ENCODE measurements at regions not wholly inside any gene's neighbourhood (a gene's known extent, or its start where the extent isn't known, plus 50 kb on each side); places are given as distances from the start of the nearest gene placed in this dataset.
"Not testable (repeated sequence)": the region's sequence is repeated elsewhere in the genome, so short reads cannot be mapped to it uniquely, and the experiment has no call there.

- DNase-seq: no peak
Observed at GRCh38 chr19:31448221-31448657, 99.0 kb upstream of the TSHZ3 start.

GRCh38 chr19:31449379-31449778, 100.1 kb upstream of the TSHZ3 start:
- no peak for DNase-seq

GRCh38 chr19:31450696-31451095, 101.5 kb upstream of the TSHZ3 start:
- DNase-seq: no peak

- DNase-seq: no peak
Observed at GRCh38 chr19:31451686-31452330, 102.6 kb upstream of the TSHZ3 start.

GRCh38 chr19:31459430-31459829, 110.2 kb upstream of the TSHZ3 start:
- DNase-seq: no peak

- DNase-seq: no peak
Observed at GRCh38 chr19:31461814-31462539, 112.7 kb upstream of the TSHZ3 start.

- no peak for DNase-seq
Observed at GRCh38 chr19:31470229-31470939, 121.1 kb upstream of the TSHZ3 start.

- no peak for DNase-seq
Observed at GRCh38 chr19:31470952-31471351, 121.7 kb upstream of the TSHZ3 start.

- no peak for DNase-seq
Observed at GRCh38 chr19:31478241-31478640, 129.0 kb upstream of the TSHZ3 start.

- no peak for DNase-seq
Observed at GRCh38 chr19:31483226-31483857, 134.1 kb upstream of the TSHZ3 start.

- DNase-seq: not testable (repeated sequence)
Observed at GRCh38 chr19:31484858-31485410, 135.7 kb upstream of the TSHZ3 start.

- no peak for DNase-seq
Observed at GRCh38 chr19:31485472-31485871, 136.2 kb upstream of the TSHZ3 start.

- DNase-seq: no peak
Observed at GRCh38 chr19:31491242-31491641, 142.0 kb upstream of the TSHZ3 start.

GRCh38 chr19:31492050-31492449, 142.8 kb upstream of the TSHZ3 start:
- DNase-seq: no peak

- no peak for DNase-seq
Observed at GRCh38 chr19:31496076-31496475, 146.8 kb upstream of the TSHZ3 start.

GRCh38 chr19:31497709-31498108, 148.5 kb upstream of the TSHZ3 start:
- DNase-seq: no peak

- no peak for DNase-seq
Observed at GRCh38 chr19:31498781-31499180, 149.5 kb upstream of the TSHZ3 start.

GRCh38 chr19:31499281-31500196, 150.3 kb upstream of the TSHZ3 start:
- no peak for DNase-seq

- no peak for DNase-seq
Observed at GRCh38 chr19:31500197-31500830, 151.1 kb upstream of the TSHZ3 start.

GRCh38 chr19:31500946-31501345, 151.7 kb upstream of the TSHZ3 start:
- no peak for DNase-seq

- no peak for DNase-seq
Observed at GRCh38 chr19:31501427-31502195, 152.4 kb upstream of the TSHZ3 start.

Data from NCI-H1436 (cell line).